Fibroblast of peridontal ligament (primary cell): ENCODE measurements at regions not wholly inside any gene's neighbourhood (a gene's known extent, or its start where the extent isn't known, plus 50 kb on each side); places are given as distances from the start of the nearest gene placed in this dataset.

ENCODE experiments used
- DNase-seq: peaks from one replicate; pipeline ENCODE4 v3.0.0-alpha.2; 2010; ENCODE audit errors: extremely low read depth

- DNase-seq = no peak
Observed at GRCh38 chr15:29320420-29320819, 50.8 kb upstream of the NSMCE3 start.

- DNase-seq = no peak
Observed at GRCh38 chr15:29319823-29320222, 50.2 kb upstream of the NSMCE3 start.
